GM12874 (cell line): ENCODE measurements at regions not wholly inside any gene's neighbourhood (a gene's known extent, or its start where the extent isn't known, plus 50 kb on each side); places are given as distances from the start of the nearest gene placed in this dataset.

Source experiments
- TF ChIP-seq, protein P1 (sequence below): IDR thresholded peaks from 2 replicates; pipeline ENCODE4 v1.5.1; 2011; ENCODE audit warnings: low read depth, mild to moderate bottlenecking, control low read depth, low read length, moderate library complexity; ENCODE audit not compliant: insufficient read depth

DNA sequence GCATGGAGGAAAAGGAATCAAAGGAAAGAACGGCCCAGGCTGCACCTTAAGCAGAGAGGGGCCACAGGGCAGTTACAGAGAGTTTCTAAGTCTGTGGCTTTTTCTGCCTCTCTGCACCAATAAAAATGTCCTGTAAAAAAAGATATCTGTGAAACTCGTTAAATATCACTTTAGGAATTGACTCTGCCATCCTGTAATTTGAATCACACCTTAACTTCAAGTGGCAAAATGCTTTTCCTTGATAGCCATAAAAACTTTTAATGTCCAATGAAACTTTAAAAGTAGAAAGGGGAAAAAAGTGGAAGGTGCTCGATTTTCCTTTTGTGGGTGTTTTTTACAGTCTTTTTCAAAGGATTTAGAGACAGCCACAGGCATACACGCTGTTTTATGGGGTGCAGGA lies 255.7 kb downstream of the ARRDC4 start:
- TF ChIP-seq, protein P1, sequence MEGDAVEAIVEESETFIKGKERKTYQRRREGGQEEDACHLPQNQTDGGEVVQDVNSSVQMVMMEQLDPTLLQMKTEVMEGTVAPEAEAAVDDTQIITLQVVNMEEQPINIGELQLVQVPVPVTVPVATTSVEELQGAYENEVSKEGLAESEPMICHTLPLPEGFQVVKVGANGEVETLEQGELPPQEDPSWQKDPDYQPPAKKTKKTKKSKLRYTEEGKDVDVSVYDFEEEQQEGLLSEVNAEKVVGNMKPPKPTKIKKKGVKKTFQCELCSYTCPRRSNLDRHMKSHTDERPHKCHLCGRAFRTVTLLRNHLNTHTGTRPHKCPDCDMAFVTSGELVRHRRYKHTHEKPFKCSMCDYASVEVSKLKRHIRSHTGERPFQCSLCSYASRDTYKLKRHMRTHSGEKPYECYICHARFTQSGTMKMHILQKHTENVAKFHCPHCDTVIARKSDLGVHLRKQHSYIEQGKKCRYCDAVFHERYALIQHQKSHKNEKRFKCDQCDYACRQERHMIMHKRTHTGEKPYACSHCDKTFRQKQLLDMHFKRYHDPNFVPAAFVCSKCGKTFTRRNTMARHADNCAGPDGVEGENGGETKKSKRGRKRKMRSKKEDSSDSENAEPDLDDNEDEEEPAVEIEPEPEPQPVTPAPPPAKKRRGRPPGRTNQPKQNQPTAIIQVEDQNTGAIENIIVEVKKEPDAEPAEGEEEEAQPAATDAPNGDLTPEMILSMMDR: no peak

DNA sequence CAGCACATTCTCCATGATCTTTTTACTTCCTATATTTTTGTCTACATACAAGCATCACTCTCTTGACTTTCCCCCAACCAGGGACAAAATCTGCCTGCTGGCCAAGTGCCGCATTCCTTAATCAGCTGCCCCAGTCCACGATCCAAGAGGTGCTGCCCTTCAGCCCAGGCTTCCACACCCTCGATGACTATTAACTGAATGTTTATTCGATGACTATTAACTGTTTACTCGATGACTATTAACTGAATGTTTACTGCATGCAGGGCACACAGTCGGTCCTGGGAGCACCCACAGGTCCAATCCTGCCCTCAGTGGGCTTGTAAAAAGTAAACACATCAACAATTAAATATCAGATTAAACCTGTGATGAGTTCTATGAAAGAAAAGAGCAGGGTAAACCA lies 256.9 kb downstream of the ARRDC4 start:
- TF ChIP-seq, protein P1: no peak

DNA sequence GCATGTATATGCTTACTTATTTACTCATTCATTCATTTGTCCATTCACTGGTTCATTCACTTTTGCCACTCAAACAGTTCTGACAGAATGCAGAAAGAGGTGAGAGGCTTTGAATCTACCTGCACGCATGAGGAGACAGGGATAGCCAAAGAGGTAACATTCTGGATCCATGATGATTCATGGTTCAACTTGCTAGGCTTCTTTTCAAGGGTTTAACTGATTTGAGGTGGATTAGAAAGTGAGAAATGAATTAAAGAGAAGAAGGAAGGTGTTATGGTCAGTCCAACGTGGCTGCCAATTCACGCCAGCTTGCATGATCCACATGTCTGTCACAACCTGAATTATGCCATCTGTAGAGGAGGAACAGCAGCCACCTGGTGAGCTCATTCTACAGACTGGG lies 260.6 kb downstream of the ARRDC4 start:
- TF ChIP-seq, protein P1: no peak

DNA sequence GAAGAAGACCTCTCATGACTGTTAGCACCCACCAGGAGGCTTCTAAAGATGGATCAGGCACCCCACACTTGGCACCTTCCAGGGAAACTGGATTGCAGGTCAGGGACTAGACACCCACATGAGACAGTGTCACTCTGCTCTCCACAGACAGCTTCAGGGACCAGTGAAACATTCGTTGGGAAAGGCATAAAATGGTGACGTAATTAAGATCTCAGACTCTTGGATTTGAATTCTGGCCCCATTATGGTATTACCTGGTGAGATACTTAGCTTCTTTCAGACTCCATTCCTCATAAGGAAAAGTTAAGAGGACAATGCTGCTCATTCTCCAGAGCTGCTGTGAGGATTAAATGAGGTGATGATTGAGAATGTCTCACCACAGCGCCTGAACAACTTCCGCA lies 261.1 kb downstream of the ARRDC4 start:
- TF ChIP-seq, protein P1: no peak

DNA sequence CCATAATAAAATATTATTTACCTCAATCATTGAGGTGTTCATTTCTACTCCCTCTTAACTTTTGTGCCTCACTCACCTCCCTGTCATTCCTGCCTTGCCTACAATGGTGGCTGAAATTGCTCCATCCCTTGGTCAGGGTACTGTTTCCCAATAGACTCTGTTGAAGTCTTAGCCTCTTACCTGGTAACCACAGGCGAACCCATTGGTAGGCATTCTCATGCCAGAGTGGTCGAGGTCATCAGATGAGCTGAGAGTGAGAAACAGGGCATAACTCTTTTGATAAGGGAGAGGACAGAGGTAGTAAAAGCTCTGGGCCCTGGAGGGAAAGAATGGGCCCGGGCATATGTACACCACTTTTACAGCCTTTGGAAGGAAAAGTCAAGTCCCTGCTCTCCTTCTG lies 265.6 kb downstream of the ARRDC4 start:
- TF ChIP-seq, protein P1: no peak

DNA sequence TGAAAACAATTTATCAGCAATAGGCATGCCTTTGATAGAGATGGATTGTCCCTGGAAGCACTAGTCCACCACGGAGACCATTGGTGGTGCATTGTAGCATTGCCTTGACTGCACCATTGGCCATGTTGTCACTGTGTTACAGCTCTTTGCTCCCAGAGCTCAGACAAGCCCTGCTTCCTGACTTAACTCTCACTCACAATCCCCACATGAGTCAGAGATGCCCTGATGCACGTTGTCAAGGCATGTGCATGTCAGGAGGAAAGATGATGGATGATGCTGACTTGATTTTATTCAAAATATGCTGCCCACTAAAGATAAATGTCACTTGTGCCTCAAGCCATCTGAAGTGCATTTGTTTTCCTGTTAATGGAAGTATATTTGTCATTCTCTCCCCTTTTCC lies 266.1 kb downstream of the ARRDC4 start:
- TF ChIP-seq, protein P1: no peak

DNA sequence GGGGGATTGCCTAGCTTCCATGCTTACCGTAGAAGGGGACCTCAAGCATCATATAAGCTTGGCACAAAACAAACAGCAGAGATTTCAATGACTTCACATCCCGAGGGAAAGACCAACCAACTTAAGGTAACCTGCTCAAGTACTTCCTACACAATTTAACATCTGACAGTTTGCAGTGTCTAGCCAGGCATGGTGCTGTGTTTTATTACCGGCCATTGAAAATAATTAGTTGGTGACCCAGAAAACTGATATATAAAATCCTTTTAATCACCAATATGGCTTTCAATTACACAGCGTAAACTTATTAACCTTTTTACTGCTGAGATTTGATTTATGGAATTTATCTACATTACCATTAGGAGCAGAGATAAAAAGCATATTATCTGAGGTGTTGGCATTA lies 268.3 kb downstream of the ARRDC4 start:
- TF ChIP-seq, protein P1: no peak

DNA sequence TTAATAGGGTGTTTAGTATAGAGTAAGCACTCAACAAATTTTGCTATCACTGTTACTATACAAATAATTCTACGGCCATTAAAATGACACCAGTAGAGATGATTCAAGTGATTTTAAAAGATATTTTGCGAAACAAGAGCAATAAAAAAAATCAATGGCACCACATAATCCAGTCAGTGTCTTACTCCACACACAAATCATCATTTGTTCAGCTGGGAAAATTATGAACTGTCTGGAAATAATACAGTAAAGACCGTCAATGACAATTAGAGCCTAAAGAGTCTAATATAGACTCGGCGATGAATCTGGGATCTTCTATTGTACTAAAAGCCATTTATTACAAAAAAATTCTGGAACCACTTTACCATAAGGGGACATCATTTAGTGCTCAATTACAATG lies 270.5 kb downstream of the ARRDC4 start:
- TF ChIP-seq, protein P1: no peak
